Stimulated activated CD8-positive, alpha-beta memory T cell treated with anti-CD3 and anti-CD28 coated beads, Interleukin-7, amount 100 ng/mL, for 24 hours (primary cell): ENCODE measurements at regions not wholly inside any gene's neighbourhood (a gene's known extent, or its start where the extent isn't known, plus 50 kb on each side); places are given as distances from the start of the nearest gene placed in this dataset.

Experiments used
- DNase-seq: peaks from one replicate; pipeline ENCODE4 v3.0.0-alpha.2; 2020; ENCODE audit warnings: low read depth

- no peak for DNase-seq
These were observed 268.6 kb downstream of the KLF6 start for GRCh38 chr10:3516234-3516922.

- no peak for DNase-seq
These were observed 270.3 kb downstream of the KLF6 start for GRCh38 chr10:3514691-3515090.

GRCh38 chr10:3512263-3512662, 272.7 kb downstream of the KLF6 start:
- no peak for DNase-seq

GRCh38 chr10:3511483-3511882, 273.5 kb downstream of the KLF6 start:
- no peak for DNase-seq

GRCh38 chr10:3510741-3511140, 274.3 kb downstream of the KLF6 start:
- no peak for DNase-seq

GRCh38 chr10:3509355-3509754, 275.7 kb downstream of the KLF6 start:
- DNase-seq = no peak

GRCh38 chr10:3503299-3503698, 281.7 kb downstream of the KLF6 start:
- no peak for DNase-seq

GRCh38 chr10:3502673-3503072, 282.3 kb downstream of the KLF6 start:
- no peak for DNase-seq

GRCh38 chr10:3500408-3500856, 284.6 kb downstream of the KLF6 start:
- no peak for DNase-seq

- DNase-seq = no peak
These were observed 285.9 kb downstream of the KLF6 start for GRCh38 chr10:3499120-3499519.

- DNase-seq = no peak
These were observed 287.4 kb downstream of the KLF6 start for GRCh38 chr10:3497581-3497980.

- no peak for DNase-seq
These were observed 288.9 kb downstream of the KLF6 start for GRCh38 chr10:3496138-3496537.

- DNase-seq = no peak
These were observed 289.7 kb downstream of the KLF6 start for GRCh38 chr10:3495281-3495680.

- no peak for DNase-seq
These were observed 290.2 kb downstream of the KLF6 start for GRCh38 chr10:3494838-3495230.

- no peak for DNase-seq
These were observed 290.7 kb downstream of the KLF6 start for GRCh38 chr10:3494131-3494837.

GRCh38 chr10:3493621-3494020, 291.4 kb downstream of the KLF6 start:
- no peak for DNase-seq

GRCh38 chr10:3491571-3491970, 293.4 kb downstream of the KLF6 start:
- no peak for DNase-seq

GRCh38 chr10:3487228-3487627, 297.8 kb downstream of the KLF6 start:
- DNase-seq = no peak

- no peak for DNase-seq
These were observed 298.5 kb downstream of the KLF6 start for GRCh38 chr10:3486346-3487065.

- DNase-seq = no peak
These were observed 299.8 kb downstream of the KLF6 start for GRCh38 chr10:3485057-3485686.

GRCh38 chr10:3484306-3485056, 300.5 kb downstream of the KLF6 start:
- DNase-seq = no peak
